ENCODE measurements at regions not wholly inside any gene's neighbourhood (a gene's known extent, or its start where the extent isn't known, plus 50 kb on each side); places are given as distances from the start of the nearest gene placed in this dataset.
"Not testable (repeated sequence)": the region's sequence is repeated elsewhere in the genome, so short reads cannot be mapped to it uniquely, and the experiment has no call there.

GRCh38 chr21:35597750-35598339 lies 462.5 kb downstream of the SETD4 start:
- no peaks in the 10 kb centered on the region for H3K9me3 Mint-ChIP-seq (ENCODE audit: low read depth)
- H3K4me1 Mint-ChIP-seq (ENCODE audit: low read depth) = no peaks in the 10 kb centered on the region
- H3K27me3 Mint-ChIP-seq = no peaks in the 10 kb centered on the region
- no peak overlapping the region for H3K4me3 Mint-ChIP-seq
- no peak overlapping the region for H3K27ac Mint-ChIP-seq
- no peaks in the 10 kb centered on the region for H3K36me3 Mint-ChIP-seq

- Mint-ChIP-seq H3K27me3 (no peaks in the 10 kb centered on the region), H3K9me3 (ENCODE audit: low read depth) (no peaks in the 10 kb centered on the region), H3K4me1 (ENCODE audit: low read depth) (no peaks in the 10 kb centered on the region), H3K36me3 (no peaks in the 10 kb centered on the region), H3K27ac (no peak overlapping the region), H3K4me3 (no peak overlapping the region)
These were observed 465.4 kb downstream of the SETD4 start for GRCh38 chr21:35594905-35595304.

- Mint-ChIP-seq H3K27ac (no peak overlapping the region), H3K27me3 (no peaks in the 10 kb centered on the region), H3K4me1 (ENCODE audit: low read depth) (no peaks in the 10 kb centered on the region), H3K9me3 (ENCODE audit: low read depth) (no peaks in the 10 kb centered on the region), H3K4me3 (no peak overlapping the region), H3K36me3 (no peaks in the 10 kb centered on the region)
These were observed 467.3 kb downstream of the SETD4 start for GRCh38 chr21:35593000-35593502.

GRCh38 chr21:35590284-35590683 lies 470.0 kb downstream of the SETD4 start:
- not testable (repeated sequence) for H3K9me3 Mint-ChIP-seq (ENCODE audit: low read depth); H3K36me3 Mint-ChIP-seq; H3K27me3 Mint-ChIP-seq; H3K4me1 Mint-ChIP-seq (ENCODE audit: low read depth); H3K27ac Mint-ChIP-seq; H3K4me3 Mint-ChIP-seq

- Mint-ChIP-seq H3K4me3 (no peak overlapping the region), H3K27ac (no peak overlapping the region), H3K36me3 (no peaks in the 10 kb centered on the region), H3K9me3 (ENCODE audit: low read depth) (no peaks in the 10 kb centered on the region), H3K27me3 (peaks cover 2% of the 10 kb centered on the region), H3K4me1 (ENCODE audit: low read depth) (no peaks in the 10 kb centered on the region)
These were observed 472.4 kb downstream of the SETD4 start for GRCh38 chr21:35587841-35588380.

DNA sequence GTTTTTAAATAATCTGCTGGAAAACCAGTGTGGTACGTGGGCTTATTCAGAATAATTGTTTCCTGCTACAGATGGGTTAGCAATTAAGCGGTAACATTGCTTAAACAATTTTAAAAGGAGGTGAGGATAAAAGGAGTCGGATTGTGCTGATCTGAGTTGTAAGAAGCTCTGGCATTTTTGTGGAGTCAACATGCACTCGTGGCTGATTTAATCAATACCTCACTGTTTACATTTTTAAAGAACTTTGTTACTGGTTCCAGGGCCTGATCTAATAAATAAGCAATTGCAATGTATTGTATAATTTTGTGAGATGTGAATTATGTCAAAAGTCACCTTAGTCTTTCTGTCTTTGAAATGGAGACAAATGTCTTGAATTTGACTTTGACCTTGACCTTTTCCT lies 474.0 kb downstream of the SETD4 start:
- H3K27me3 Mint-ChIP-seq = peaks cover 2% of the 10 kb centered on the region
- H3K4me3 Mint-ChIP-seq = no peak overlapping the region
- H3K9me3 Mint-ChIP-seq (ENCODE audit: low read depth) = no peaks in the 10 kb centered on the region
- H3K4me1 Mint-ChIP-seq (ENCODE audit: low read depth) = no peaks in the 10 kb centered on the region
- no peak overlapping the region for H3K27ac Mint-ChIP-seq
- no peaks in the 10 kb centered on the region for H3K36me3 Mint-ChIP-seq

DNA sequence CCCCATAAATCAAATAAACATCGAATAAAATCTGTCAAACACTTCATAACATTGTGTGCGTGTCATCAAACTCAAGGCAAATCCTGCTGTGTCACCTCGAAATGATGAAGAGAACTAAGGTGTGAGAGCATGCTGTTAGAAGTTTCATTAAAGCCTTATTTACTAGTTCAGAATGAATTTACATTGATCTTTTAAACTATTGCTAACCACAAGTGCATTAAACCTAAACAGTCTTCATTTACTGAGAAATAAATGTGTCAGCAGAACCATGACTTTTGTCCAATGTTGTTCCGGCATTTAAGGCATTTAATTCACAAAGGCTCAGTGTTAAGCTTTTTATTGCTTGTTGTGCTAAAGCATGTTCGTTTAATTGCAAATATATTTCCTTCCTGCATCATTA lies 474.4 kb downstream of the SETD4 start:
- Mint-ChIP-seq H3K36me3 (no peaks in the 10 kb centered on the region), H3K4me3 (no peak overlapping the region), H3K27ac (no peak overlapping the region), H3K9me3 (ENCODE audit: low read depth) (no peaks in the 10 kb centered on the region), H3K4me1 (ENCODE audit: low read depth) (no peaks in the 10 kb centered on the region), H3K27me3 (peaks cover 2% of the 10 kb centered on the region)

DNA sequence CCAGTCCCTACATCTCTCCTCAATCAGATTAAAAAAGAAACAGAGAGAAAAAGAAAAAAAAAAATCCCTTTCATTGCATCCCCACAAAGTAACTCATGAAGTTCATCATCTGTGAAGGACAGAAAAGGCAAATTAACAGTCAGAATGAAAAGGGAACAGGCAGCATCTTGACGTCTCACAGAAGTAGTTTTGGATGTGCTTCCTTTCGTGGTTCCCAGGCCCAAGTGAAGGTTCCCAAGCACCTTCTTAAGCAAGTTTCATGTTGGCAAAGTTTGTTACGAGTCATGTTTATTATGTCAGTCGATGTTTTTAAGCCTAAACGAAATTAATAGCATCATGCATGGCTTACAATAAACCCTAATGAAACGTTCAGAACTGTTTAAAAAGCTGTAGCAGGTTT lies 475.2 kb downstream of the SETD4 start:
- no peaks in the 10 kb centered on the region for H3K36me3 Mint-ChIP-seq
- no peak overlapping the region for H3K4me3 Mint-ChIP-seq
- no peaks in the 10 kb centered on the region for H3K4me1 Mint-ChIP-seq (ENCODE audit: low read depth)
- H3K27me3 Mint-ChIP-seq = peaks cover 2% of the 10 kb centered on the region
- H3K27ac Mint-ChIP-seq = no peak overlapping the region
- no peaks in the 10 kb centered on the region for H3K9me3 Mint-ChIP-seq (ENCODE audit: low read depth)

GRCh38 chr21:35583566-35584216 lies 476.6 kb downstream of the SETD4 start:
- Mint-ChIP-seq H3K4me1 (ENCODE audit: low read depth) (peaks cover 12% of the 10 kb centered on the region), H3K27me3 (peaks cover 2% of the 10 kb centered on the region), H3K36me3 (peaks cover under 1% of the 10 kb centered on the region), H3K4me3 (no peak overlapping the region), H3K27ac (no peak overlapping the region), H3K9me3 (ENCODE audit: low read depth) (no peaks in the 10 kb centered on the region)

- Mint-ChIP-seq H3K27me3 (no peaks in the 10 kb centered on the region), H3K36me3 (peaks cover 2% of the 10 kb centered on the region), H3K27ac (no peak overlapping the region), H3K9me3 (ENCODE audit: low read depth) (no peaks in the 10 kb centered on the region), H3K4me1 (ENCODE audit: low read depth) (peaks cover 13% of the 10 kb centered on the region), H3K4me3 (no peak overlapping the region)
These were observed 477.6 kb downstream of the SETD4 start for GRCh38 chr21:35582731-35583130.

- H3K27ac Mint-ChIP-seq = no peak overlapping the region
- no peaks in the 10 kb centered on the region for H3K9me3 Mint-ChIP-seq (ENCODE audit: low read depth)
- H3K27me3 Mint-ChIP-seq = no peaks in the 10 kb centered on the region
- no peak overlapping the region for H3K4me3 Mint-ChIP-seq
- H3K36me3 Mint-ChIP-seq = peaks cover 2% of the 10 kb centered on the region
- H3K4me1 Mint-ChIP-seq (ENCODE audit: low read depth) = peaks cover 13% of the 10 kb centered on the region
These were observed 478.7 kb downstream of the SETD4 start for GRCh38 chr21:35581640-35582039.

DNA sequence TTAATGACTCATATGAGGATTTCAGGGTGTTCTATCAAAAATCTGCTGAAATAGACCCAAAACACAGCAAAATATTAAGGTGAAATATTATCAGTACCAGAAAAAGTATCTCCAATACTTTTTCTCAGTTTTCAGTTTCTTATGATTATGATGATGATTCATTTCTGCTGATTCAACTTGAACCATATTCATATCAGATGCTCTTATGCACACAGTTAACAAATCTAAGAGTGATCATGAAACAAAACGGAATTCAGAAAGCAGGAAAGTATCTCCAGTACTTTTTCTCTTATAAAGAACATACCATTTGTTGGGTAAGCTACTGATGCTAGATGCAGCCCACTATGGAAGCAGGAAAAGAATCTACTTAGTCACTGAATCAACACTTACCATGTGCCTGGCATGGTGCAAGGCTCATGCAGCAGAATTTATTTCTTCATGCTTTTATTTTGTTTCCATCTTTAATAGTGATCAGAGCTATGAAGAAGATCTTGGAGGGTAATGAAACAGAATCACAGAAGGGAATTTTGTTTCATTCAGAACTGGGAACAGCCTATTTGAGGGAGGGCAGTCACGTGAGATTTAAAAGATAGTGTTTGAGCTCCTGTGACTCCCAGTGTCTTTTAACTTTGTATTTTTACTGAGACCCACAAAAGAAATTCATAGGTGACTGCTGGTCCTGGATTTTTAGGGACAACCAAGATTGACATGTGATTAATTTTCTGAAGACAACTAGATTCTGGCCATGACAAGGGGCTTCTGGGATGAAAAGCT lies 480.6 kb downstream of the SETD4 start:
- Mint-ChIP-seq H3K4me3 (no peak overlapping the region), H3K9me3 (ENCODE audit: low read depth) (no peaks in the 10 kb centered on the region), H3K4me1 (ENCODE audit: low read depth) (peaks cover 13% of the 10 kb centered on the region), H3K27me3 (peaks cover 2% of the 10 kb centered on the region), H3K36me3 (peaks cover 4% of the 10 kb centered on the region), H3K27ac (peak overlapping the region; percentile 18)

DNA sequence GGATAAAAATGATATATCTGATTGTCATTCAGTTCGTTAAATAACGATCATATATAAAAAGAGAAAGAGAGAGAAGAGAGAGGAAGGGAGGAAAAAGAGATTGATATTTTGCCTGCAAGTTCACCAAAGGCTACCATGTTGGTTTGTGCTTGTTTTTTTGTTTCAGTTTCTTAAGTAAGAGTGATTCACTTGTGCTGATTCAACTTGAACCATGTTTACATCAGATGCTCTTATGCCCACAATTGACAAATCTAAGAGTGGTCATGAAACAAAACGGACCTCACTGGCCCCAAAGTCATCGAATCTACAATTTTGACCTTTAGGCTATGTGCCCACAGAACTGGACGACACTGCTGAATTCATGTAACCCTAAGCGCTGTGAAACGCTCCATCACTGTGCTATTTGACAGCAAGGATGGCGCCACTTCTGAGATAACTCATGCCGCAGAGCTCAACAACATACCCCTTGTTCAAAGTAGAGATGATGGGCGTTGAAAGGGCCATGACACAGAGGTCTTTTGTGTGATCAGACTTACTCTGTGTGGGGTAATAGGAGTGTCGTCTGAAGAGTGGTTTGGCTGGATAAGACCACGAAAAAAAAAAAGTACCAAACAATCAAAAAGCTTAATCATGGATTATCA lies 481.4 kb downstream of the SETD4 start:
- no peak overlapping the region for H3K4me3 Mint-ChIP-seq
- H3K9me3 Mint-ChIP-seq (ENCODE audit: low read depth) = no peaks in the 10 kb centered on the region
- H3K27me3 Mint-ChIP-seq = peaks cover 2% of the 10 kb centered on the region
- peaks cover 13% of the 10 kb centered on the region for H3K4me1 Mint-ChIP-seq (ENCODE audit: low read depth)
- H3K36me3 Mint-ChIP-seq = peaks cover 4% of the 10 kb centered on the region
- H3K27ac Mint-ChIP-seq = peak overlapping the region; percentile 61

DNA sequence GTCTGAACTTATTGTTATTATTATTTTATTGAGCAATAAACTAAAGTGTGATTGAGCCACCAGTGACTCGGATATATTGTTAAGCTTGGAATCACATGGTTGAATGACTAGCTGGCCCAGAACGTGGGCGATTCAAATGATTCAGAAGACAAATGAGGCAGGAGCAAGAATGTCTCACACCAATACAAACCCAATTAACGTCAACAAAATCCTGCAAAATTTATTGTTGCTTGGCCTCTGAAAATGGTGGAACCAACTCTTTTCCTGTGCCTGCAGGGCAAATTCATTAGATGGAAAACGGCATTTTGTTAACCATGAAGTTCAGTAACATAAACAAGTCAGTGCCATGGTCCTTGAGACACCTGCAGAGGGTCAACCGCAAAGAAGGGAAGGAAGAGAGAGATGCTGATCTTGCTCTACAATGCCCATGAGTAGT lies 482.0 kb downstream of the SETD4 start:
- H3K4me3 Mint-ChIP-seq = no peak overlapping the region
- no peaks in the 10 kb centered on the region for H3K9me3 Mint-ChIP-seq (ENCODE audit: low read depth)
- peaks cover 2% of the 10 kb centered on the region for H3K27me3 Mint-ChIP-seq
- H3K36me3 Mint-ChIP-seq = peaks cover 4% of the 10 kb centered on the region
- no peak overlapping the region for H3K27ac Mint-ChIP-seq
- peaks cover 13% of the 10 kb centered on the region for H3K4me1 Mint-ChIP-seq (ENCODE audit: low read depth)

All from activated naive CD8-positive, alpha-beta T cell (primary cell).